Panc1 (cell line): ENCODE measurements at regions not wholly inside any gene's neighbourhood (a gene's known extent, or its start where the extent isn't known, plus 50 kb on each side); places are given as distances from the start of the nearest gene placed in this dataset.

Experiments used
- POLR2AphosphoS5 ChIP-seq: IDR thresholded peaks from 2 replicates; pipeline ENCODE4 v1.6.1; 2012; ENCODE audit warnings: mild to moderate bottlenecking, low read depth, low read length, moderate library complexity
- SIN3A ChIP-seq: IDR thresholded peaks from 2 replicates; pipeline ENCODE4 v1.6.1; 2012; ENCODE audit warnings: low read depth, mild to moderate bottlenecking, low read length, moderate library complexity, borderline replicate concordance; ENCODE audit not compliant: insufficient read depth
- TCF7L2 ChIP-seq: IDR thresholded peaks from 2 replicates; pipeline ENCODE4 v1.6.1; 2011; ENCODE audit warnings: mild to moderate bottlenecking, low read depth, low read length, inconsistent platforms
- TF ChIP-seq, protein P1 (sequence below): fragments of 450-650 bp; IDR thresholded peaks from 2 replicates; pipeline ENCODE4 v1.5.1; 2017; ENCODE audit warnings: mild to moderate bottlenecking
- TF ChIP-seq, protein P2 (sequence below), 2 experiments: IDR thresholded peaks; 2 replicates each; pipeline ENCODE4 v1.6.1; 2011 to 2012; ENCODE audit warnings: low read depth in 2 of 2, control low read depth in 1 of 2, low read length in 1 of 2, mild to moderate bottlenecking in 1 of 2, moderate library complexity in 1 of 2; ENCODE audit not compliant: insufficient read depth in 1 of 2

DNA sequence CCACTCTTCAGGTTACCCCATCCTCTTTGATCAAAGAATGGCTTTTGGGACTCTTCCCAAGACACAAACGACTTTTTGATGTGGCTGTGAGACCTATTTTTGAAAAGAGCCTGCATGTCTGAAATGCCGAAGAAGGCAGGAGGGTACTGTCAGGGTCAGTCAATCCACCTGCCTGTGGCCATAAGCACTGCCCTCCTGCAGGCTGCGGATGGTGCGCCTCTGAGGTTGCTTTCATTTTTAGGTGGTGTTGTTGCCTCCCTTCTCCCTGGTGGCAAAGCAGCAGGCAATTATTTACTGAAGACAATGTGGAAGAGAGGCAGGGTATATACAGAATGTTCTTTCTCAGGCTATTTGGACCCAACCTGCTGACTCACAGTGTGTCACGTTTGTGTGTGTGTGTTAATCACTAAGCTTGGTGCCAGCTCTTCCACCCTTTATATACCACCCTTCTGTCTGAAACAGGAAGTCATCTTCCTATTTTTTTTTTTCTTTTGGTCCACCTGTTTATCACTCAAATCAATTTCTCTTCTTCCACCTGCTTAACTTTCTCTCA, 1421.2 kb upstream of the CELF2 start:
- TF ChIP-seq, protein P1, sequence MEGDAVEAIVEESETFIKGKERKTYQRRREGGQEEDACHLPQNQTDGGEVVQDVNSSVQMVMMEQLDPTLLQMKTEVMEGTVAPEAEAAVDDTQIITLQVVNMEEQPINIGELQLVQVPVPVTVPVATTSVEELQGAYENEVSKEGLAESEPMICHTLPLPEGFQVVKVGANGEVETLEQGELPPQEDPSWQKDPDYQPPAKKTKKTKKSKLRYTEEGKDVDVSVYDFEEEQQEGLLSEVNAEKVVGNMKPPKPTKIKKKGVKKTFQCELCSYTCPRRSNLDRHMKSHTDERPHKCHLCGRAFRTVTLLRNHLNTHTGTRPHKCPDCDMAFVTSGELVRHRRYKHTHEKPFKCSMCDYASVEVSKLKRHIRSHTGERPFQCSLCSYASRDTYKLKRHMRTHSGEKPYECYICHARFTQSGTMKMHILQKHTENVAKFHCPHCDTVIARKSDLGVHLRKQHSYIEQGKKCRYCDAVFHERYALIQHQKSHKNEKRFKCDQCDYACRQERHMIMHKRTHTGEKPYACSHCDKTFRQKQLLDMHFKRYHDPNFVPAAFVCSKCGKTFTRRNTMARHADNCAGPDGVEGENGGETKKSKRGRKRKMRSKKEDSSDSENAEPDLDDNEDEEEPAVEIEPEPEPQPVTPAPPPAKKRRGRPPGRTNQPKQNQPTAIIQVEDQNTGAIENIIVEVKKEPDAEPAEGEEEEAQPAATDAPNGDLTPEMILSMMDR = no peak
- TF ChIP-seq SIN3A (no peak), TCF7L2 (no peak), POLR2AphosphoS5 (no peak)
- TF ChIP-seq, protein P2, sequence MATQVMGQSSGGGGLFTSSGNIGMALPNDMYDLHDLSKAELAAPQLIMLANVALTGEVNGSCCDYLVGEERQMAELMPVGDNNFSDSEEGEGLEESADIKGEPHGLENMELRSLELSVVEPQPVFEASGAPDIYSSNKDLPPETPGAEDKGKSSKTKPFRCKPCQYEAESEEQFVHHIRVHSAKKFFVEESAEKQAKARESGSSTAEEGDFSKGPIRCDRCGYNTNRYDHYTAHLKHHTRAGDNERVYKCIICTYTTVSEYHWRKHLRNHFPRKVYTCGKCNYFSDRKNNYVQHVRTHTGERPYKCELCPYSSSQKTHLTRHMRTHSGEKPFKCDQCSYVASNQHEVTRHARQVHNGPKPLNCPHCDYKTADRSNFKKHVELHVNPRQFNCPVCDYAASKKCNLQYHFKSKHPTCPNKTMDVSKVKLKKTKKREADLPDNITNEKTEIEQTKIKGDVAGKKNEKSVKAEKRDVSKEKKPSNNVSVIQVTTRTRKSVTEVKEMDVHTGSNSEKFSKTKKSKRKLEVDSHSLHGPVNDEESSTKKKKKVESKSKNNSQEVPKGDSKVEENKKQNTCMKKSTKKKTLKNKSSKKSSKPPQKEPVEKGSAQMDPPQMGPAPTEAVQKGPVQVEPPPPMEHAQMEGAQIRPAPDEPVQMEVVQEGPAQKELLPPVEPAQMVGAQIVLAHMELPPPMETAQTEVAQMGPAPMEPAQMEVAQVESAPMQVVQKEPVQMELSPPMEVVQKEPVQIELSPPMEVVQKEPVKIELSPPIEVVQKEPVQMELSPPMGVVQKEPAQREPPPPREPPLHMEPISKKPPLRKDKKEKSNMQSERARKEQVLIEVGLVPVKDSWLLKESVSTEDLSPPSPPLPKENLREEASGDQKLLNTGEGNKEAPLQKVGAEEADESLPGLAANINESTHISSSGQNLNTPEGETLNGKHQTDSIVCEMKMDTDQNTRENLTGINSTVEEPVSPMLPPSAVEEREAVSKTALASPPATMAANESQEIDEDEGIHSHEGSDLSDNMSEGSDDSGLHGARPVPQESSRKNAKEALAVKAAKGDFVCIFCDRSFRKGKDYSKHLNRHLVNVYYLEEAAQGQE (IDR thresholded peaks at IDR 0.05; ENCODE audit: insufficient read depth in 1 of 2, low read depth in 2 of 2, low read length in 1 of 2) = no peak
